Mucosa of descending colon (tissue), 3 donors: ENCODE measurements at regions not wholly inside any gene's neighbourhood (a gene's known extent, or its start where the extent isn't known, plus 50 kb on each side); places are given as distances from the start of the nearest gene placed in this dataset.

ENCODE experiments used
- ATAC-seq: fragments of 200-7000 bp; cut with Tn5 transposase; one replicate; pipeline ENCODE4 v1.9.1; 2020; ENCODE audit warnings: mild to moderate bottlenecking, moderate library complexity
- DNase-seq, 3 donors: peaks; one replicate each; pipeline ENCODE4 v3.0.0-alpha.2; 2020
- H3K36me3 ChIP-seq: fragments of 200-600 bp; one replicate; pipeline ENCODE4 v1.8.0; 2021; ENCODE audit warnings: low read depth, mild to moderate bottlenecking
- H3K4me1 ChIP-seq: fragments of 200-600 bp; one replicate; pipeline ENCODE4 v1.8.0; 2021; ENCODE audit warnings: low read depth, mild to moderate bottlenecking
- H3K4me3 ChIP-seq: fragments of 200-600 bp; one replicate; pipeline ENCODE4 v1.8.0; 2021; ENCODE audit warnings: mild to moderate bottlenecking
- H3K9me3 ChIP-seq: fragments of 200-600 bp; one replicate; pipeline ENCODE4 v1.8.0; 2021; ENCODE audit warnings: mild to moderate bottlenecking
- intact Hi-C, 2 donors: fragments of 100-400 bp; cut with DNase I in 1 of 2; cut with micrococcal nuclease in 1 of 2; formaldehyde crosslinking; loops; one replicate each; pipeline versions ENCODE4 v1.11.0 to v1.11.1; 2022; cut with DNase I, micrococcal nuclease
- TF ChIP-seq, protein P1 (sequence below): fragments of 200-600 bp; IDR thresholded peaks from one replicate; pipeline ENCODE4 v1.8.0; 2022; ENCODE audit warnings: antibody characterized with exemption, mild to moderate bottlenecking
- donor health status: DM: no; HTN: no; CAD: no; lungs with moderate emphysema.
- donor health status: DM: no; HTN: no; CAD: no.
- donor health status: DM: no; HTN: yes; CAD: no.

DNA sequence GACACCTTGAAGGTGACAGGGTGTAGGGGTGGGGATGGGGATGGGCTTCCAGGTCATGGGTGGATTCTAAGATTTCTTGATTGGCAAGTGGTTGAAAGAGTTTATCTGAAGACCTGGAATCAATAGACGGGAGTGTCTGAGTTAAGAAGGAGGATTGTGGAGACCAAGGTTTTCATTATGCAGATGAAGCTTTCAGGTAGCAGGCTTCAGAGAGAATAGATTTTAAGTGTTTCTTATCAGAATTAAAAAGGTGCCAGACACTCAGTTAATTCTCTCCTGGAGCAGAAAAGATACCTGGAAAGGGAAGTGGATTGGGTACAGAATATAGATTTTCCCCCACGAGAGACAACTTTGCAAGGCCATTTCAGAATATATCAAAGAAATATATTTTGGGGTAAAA lies 211.7 kb upstream of the PRICKLE1 start:
- Histone ChIP-seq H3K36me3 (no peaks in the 10 kb centered on the region), H3K9me3 (no peaks in the 10 kb centered on the region), H3K4me3 (no peak overlapping the region), H3K4me1 (no peaks in the 10 kb centered on the region)
- ATAC-seq (no peak), DNase-seq (no peak)
- TF ChIP-seq, protein P1, sequence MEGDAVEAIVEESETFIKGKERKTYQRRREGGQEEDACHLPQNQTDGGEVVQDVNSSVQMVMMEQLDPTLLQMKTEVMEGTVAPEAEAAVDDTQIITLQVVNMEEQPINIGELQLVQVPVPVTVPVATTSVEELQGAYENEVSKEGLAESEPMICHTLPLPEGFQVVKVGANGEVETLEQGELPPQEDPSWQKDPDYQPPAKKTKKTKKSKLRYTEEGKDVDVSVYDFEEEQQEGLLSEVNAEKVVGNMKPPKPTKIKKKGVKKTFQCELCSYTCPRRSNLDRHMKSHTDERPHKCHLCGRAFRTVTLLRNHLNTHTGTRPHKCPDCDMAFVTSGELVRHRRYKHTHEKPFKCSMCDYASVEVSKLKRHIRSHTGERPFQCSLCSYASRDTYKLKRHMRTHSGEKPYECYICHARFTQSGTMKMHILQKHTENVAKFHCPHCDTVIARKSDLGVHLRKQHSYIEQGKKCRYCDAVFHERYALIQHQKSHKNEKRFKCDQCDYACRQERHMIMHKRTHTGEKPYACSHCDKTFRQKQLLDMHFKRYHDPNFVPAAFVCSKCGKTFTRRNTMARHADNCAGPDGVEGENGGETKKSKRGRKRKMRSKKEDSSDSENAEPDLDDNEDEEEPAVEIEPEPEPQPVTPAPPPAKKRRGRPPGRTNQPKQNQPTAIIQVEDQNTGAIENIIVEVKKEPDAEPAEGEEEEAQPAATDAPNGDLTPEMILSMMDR: no peak
- intact Hi-C loops: no loop called here

DNA sequence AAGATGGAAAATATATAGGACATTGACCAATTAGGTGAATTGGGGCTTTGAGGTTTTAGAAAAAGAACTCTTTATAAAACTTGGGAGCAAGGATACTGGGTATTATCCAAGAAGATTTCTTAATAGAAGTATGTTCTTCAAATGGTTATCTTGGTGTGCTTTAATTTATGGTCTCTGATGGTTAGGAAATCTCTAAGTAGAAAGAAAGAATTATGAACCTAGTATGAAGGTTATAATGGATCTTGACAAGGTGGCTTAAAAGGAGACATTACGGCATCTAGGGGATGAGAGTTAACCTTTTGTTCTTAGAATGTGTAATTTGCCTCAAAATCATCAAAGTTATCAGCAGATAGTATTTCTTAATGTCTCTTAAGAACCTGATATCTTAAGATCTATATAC lies 210.4 kb upstream of the PRICKLE1 start:
- intact Hi-C loops: no loop called here
- TF ChIP-seq, protein P1: no peak
- no peak overlapping the region for H3K4me3 ChIP-seq
- H3K36me3 ChIP-seq: no peaks in the 10 kb centered on the region
- DNase-seq: no peak
- H3K9me3 ChIP-seq: no peaks in the 10 kb centered on the region
- ATAC-seq: no peak
- no peaks in the 10 kb centered on the region for H3K4me1 ChIP-seq

DNA sequence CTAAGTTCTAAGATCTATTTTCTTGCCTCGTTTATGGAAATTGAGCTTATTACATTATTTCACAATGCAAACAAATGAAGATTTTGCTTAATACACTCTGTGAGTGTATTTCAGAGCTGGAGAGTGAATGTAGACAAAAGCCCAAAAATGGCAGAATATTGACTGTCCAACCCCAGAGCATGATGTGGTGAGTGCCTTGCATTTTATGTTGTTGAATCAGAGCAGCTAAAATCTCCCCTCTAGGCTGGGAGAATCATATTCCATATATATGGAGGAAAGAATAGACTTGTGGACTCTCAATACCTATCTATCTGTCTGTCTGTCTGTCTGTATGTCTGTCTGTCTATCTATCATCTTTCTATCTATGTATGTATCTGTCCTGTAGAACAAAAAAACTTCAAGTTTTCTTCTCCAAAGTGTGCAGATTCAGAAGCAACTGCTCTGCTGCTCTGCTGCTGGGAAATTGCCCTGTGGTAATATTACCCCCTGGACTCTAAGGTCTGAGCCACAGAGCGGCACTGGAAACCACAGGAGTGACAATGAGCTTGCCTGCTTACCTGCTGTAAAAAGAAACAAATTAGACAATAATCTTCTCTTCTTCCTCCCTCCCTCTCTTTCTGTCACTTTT lies 209.4 kb upstream of the PRICKLE1 start:
- DNase-seq (no peak), ATAC-seq (no peak)
- Histone ChIP-seq H3K4me1 (no peaks in the 10 kb centered on the region), H3K36me3 (no peaks in the 10 kb centered on the region), H3K9me3 (no peaks in the 10 kb centered on the region), H3K4me3 (no peak overlapping the region)
- intact Hi-C loops: no loop called here
- TF ChIP-seq, protein P1: no peak

DNA sequence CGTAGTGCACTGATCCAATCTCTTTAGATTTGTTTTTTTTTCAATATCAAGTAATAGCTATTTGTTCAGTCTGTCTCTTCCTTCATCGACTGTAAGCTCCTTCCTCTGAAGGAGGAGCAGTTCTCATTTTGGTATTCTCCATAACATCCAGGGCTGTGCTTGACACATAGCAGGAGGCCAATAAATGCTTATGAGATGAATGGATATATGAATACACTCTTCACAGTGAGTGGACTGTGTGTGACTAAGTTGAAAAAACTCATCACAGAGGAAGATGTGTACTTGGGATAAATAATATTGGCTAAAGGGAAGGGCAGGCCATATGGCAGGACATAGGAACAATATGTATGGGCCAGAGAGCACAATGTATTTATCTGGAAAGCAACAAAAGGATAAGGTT lies 205.3 kb upstream of the PRICKLE1 start:
- Histone ChIP-seq H3K36me3 (no peaks in the 10 kb centered on the region), H3K4me1 (no peaks in the 10 kb centered on the region), H3K4me3 (no peak overlapping the region), H3K9me3 (peaks cover 5% of the 10 kb centered on the region)
- DNase-seq (no peak), ATAC-seq (no peak)
- intact Hi-C loops: no loop called here
- TF ChIP-seq, protein P1: no peak

DNA sequence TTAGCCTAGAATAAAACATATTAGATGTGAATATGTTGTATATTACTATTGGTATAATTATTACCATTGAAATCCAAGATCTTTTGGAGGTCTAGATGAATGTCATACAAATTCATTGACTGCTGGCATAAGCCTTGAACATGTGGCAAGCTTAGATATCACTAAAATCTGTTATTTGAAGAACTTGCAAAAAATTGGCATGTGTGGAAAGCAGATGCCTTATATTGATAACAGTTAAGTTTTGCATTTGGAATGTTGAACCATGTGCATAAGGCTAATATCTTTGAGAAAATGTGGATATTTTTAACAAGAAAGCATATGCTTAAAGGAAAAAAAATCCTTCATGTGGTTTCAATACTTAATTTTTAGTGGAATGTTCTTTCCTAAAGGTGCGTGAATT lies 203.6 kb upstream of the PRICKLE1 start:
- peaks cover 5% of the 10 kb centered on the region for H3K9me3 ChIP-seq
- no peaks in the 10 kb centered on the region for H3K4me1 ChIP-seq
- intact Hi-C loops: no loop called here
- H3K36me3 ChIP-seq: no peaks in the 10 kb centered on the region
- no peak overlapping the region for H3K4me3 ChIP-seq
- ATAC-seq (no peak), DNase-seq (no peak)
- TF ChIP-seq, protein P1: no peak

DNA sequence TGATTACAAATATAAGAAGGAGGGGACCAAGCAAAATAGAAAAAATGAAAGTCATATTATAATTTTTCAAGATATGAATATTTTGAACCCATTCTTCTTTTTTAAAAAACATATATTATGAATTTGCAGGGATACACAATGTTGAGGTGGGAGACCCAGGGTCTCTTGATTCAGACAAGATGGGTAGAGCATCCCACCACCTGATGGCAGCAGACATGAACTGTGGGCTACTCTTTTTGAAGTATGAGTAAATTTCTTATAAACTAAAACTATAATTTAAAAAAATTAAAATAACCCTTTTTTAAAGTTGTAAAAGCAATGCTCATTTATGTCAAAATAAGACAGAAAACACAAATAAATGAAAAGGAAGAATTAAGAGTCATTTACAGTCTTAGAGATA lies 202.7 kb upstream of the PRICKLE1 start:
- Histone ChIP-seq H3K9me3 (peaks cover 5% of the 10 kb centered on the region), H3K4me3 (no peak overlapping the region), H3K36me3 (no peaks in the 10 kb centered on the region), H3K4me1 (no peaks in the 10 kb centered on the region)
- intact Hi-C loops: no loop called here
- no peak for ATAC-seq
- TF ChIP-seq, protein P1: no peak
- DNase-seq: no peak
